Fibroblast of lung (primary cell): ENCODE measurements at regions not wholly inside any gene's neighbourhood (a gene's known extent, or its start where the extent isn't known, plus 50 kb on each side); places are given as distances from the start of the nearest gene placed in this dataset.

Experiments
- EZH2 ChIP-seq: IDR thresholded peaks from 2 replicates; pipeline ENCODE4 v1.5.1; 2012; ENCODE audit warnings: low read length, control low read depth, mild to moderate bottlenecking; ENCODE audit errors: missing control alignments
- TF ChIP-seq, protein P1 (sequence below), 2 donors: IDR thresholded peaks in 1 of 2; conservative IDR thresholded peaks in 1 of 2; 1 replicate in 1 of 2; 2 replicates in 1 of 2; pipeline ENCODE4 v1.5.1; 2011 to 2012; ENCODE audit warnings: low read length in 2 of 2, control low read depth in 1 of 2, inconsistent platforms in 1 of 2, low read depth in 1 of 2, mild to moderate bottlenecking in 1 of 2

DNA sequence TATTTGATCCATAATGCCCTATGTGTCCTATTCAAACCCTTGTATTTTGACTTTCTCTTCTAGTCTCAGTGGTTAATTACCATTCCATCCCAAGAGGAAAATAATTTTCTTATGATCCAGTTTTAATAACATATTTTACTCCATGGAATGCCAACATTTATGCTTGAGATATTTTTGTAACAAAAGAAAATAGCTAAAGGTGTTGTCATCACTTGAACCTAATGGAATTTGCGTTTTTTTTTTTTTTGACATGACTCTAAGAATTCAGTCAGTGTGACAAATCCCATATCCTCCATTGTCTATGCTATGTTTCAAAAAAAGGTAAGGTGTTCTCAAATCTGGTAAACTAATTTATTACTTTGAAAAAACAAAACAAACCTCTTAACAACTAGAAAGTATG, 324.1 kb upstream of the ADAMTS5 start:
- TF ChIP-seq EZH2 = no peak
- TF ChIP-seq, protein P1, sequence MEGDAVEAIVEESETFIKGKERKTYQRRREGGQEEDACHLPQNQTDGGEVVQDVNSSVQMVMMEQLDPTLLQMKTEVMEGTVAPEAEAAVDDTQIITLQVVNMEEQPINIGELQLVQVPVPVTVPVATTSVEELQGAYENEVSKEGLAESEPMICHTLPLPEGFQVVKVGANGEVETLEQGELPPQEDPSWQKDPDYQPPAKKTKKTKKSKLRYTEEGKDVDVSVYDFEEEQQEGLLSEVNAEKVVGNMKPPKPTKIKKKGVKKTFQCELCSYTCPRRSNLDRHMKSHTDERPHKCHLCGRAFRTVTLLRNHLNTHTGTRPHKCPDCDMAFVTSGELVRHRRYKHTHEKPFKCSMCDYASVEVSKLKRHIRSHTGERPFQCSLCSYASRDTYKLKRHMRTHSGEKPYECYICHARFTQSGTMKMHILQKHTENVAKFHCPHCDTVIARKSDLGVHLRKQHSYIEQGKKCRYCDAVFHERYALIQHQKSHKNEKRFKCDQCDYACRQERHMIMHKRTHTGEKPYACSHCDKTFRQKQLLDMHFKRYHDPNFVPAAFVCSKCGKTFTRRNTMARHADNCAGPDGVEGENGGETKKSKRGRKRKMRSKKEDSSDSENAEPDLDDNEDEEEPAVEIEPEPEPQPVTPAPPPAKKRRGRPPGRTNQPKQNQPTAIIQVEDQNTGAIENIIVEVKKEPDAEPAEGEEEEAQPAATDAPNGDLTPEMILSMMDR (conservative IDR thresholded peaks at IDR 0.05 in 1 of 2, IDR thresholded peaks at IDR 0.05 in 1 of 2; ENCODE audit: low read depth in 1 of 2, low read length in 2 of 2) = no peak
